Frontal cortex (tissue), 3 donors: ENCODE measurements at regions not wholly inside any gene's neighbourhood (a gene's known extent, or its start where the extent isn't known, plus 50 kb on each side); places are given as distances from the start of the nearest gene placed in this dataset.

Source experiments
- DNase-seq, 2 donors: peaks; one replicate each; pipeline ENCODE4 v3.0.0; 2012; ENCODE audit warnings: low spot score in 2 of 2
- FAIRE-seq: peaks from 2 replicates; lab custom pipeline; 2012; peaks lifted over from hg19 to GRCh38; lab: Jason Lieb, UNC
- donor health status: control.
- donor health status: control.
- donor health status: control.

DNA sequence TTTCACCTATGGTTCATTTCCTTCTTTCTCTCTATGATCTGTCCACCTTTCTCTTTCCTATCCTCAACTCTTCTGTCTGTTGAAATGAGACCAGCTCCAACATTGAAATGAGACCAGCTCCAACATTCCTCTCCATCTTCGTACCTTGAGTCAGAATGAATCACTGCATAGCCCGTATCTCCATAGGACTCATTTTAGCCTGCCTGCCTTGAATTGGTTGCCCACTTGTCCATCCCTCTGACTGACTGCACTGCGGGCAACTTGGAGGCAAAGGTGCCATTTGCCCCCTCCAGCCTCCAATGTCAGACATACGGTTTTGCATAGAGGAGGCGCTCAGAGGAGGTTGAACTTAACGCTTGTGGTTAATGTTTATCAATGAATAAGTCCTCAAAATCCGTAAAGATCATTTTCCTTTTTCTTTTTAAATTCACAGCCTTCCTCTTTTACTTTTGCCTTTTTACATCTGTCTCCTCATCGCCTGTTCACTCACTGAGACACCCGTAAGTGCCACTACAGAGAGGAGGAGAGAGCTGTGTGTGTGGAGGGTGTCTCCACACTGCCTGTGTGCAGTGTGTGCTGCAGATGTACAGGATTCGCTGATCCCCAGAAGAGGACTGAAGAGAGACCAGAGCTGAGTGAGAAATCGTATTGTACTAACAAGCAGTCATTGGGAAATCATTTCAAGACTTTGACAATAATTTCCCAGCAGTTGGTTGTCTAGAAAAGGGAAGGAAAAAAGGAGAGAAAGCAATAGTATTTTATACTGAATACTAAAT, 579.6 kb upstream of the MAP3K7 start:
- DNase-seq (no peak), FAIRE-seq (no peak)

DNA sequence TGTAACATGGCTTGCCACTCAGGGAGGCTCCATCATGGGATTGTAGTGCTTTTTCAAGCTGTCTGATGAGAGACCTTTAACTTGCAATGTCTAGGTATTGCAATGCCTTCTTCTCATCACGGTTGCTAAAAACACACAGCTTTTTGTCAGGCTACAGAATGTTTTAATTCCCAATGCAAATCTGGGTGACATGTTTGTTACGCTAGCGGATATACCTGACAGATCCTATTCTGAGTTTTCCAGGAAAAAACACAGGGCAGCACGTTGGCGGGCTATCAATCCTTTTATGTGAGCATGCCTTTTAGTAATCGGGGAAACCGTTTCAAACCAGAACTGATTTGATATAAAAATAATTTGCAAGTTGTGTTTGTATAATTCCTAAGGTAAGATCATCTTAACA, 577.2 kb upstream of the MAP3K7 start:
- FAIRE-seq: no peak
- DNase-seq: no peak

DNA sequence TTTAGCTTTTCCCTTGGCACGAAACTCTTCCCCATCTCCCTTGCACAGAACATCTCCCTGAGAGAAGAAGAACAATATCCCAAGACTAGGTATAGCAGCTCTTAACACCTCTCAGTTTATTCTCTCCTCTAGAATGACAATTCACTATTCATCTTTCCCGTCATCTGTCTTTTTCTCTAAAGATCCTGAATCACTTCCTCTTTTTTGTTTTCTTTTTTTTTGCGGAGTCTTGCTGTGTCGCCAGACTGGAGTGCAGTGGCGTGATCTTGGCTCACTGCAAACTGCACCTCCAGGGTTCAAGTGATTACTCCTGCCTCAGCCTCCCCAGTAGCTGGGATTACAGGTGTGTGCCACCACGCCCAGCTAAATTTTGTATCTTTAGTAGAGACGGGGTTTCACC, 574.4 kb upstream of the MAP3K7 start:
- FAIRE-seq: no peak

DNA sequence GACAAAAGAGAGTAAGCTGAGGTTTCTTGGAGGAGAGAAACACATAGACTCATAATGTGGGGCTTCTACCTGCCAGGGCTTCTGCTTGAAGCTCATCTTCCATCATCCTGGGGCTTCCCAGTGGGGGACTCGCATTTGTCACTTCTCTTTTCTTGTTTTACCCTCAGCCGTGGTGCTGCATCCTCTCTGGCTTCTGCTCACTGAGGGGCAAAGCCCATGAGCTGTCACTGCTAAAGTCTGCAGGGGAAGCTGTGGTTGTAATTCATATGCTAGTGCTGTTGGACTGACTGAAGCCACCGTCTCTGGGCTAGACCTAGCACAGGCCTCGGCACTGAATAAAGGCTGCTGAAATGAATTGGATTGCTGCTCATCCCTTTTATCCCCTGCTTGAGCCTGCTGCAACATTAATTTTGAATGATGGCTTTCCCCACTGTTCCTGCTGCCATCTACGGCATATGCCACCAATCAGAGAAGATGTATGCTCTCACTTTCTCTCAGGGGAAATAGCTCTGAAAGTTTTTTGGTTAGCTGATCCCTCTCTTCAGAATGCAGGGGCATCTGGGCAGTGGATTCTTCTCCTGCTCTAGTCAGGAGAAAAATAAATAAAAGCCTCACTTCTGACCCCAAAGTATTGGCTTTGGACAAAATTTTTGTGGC, 568.4 kb upstream of the MAP3K7 start:
- DNase-seq: no peak
- FAIRE-seq: no peak

More for the DNA sequence above, 574.4 kb upstream of the MAP3K7 start:
- no peak for DNase-seq

DNA sequence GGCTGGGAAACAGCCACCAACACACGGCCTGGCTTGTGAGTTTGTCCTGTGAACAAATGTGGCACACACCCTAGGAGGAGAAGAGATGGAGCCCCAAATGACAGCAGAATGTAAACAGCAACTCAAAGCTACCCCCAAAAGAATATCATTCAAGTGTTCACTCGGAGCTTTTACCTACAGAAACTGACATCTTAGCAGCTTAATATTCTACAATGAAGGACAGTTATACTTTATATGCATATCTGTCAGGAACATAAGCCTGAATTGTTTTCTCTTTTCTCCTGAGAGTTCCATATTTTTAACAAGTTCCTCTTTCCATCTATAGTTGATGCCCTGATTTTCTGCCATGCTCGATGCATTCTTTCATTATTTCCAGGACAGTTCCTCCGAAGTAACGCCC, 566.0 kb upstream of the MAP3K7 start:
- DNase-seq (no peak), FAIRE-seq (no peak)

DNA sequence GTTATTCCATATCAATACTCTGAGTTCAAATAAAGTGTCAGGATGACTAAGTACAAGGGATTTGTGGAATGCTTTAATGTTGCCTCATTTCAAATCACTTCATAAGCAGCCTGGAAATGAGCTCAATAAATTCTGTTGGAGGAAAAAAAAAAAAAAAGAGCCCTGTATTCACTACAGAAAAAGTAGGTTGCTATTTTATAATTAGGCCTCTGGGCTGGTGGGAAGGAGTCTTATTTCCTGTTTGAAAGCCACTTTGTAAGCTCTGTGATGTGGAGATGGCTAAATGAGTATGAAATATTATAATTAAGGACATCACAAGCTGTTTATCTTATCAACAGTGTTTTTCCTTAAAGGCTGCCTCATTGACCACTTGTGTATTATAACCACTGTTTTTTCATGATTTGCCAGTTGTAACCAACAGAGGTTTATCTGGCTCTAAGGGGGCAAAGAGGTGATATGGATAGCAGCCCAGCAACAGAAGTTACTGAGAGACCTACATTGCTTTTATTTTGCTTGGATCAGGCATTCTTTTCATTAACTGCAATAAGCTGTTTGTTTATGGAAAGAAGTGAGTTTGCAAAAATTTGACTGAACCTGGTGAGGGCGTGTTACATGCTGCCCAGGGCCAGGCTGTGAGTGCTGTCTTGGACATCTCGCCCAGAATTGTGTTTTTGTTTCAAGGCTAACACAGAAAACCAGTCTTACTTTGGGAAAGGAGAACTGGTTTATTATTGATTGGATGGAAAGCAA, 563.3 kb upstream of the MAP3K7 start:
- no peak for DNase-seq
- FAIRE-seq: no peak

DNA sequence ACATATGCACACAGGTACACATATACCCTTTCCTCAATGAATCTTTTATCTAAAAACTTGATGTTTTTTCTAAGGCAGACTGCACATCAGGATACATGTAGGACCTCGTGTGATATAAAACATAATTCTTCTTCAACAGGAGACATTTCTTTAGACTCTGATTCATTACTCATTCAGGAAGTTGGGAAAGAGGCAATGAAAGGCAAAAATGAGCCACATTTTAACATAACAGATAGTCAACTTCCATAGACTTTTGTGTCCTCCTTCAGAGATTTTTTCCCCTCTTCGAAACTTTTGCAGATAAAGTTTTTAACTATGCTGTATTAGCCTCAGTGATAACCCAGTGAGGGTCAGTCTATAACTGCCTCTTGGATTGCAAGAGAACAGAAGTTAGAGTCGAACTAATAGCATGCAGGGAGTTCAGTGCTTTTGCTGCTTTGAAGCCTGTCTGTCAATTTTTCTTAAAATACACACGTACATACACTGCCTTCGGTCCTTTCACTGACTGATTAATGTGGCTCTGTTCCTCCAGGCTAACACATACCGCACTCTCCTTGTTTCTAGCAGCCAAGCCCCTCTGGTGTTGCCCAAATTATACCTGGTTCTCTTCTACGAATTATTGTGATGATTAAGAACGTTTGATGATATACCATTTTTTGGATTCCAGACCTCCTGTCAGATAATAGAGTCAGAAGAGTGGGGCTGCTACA, 562.5 kb upstream of the MAP3K7 start:
- FAIRE-seq (no peak), DNase-seq (no peak)

DNA sequence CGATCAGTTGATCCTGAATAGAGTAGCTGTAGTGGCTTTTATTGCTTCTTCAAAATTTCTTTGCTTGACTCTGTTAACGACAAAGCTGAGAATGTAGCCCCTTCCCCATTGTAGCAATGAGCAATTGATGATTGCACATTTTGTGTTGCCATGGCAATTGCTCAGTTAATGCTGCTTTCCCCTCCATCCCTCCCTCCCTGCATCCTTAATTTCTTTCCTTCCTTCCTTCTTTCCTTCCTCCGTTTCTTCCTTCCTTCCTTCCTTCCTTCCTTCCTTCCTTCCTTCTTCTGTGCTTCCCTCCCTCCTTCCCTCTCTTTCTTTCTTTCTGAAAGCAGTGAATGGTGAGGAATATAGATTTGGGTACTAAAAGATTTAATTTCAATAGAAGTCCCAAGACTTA, 557.3 kb upstream of the MAP3K7 start:
- FAIRE-seq (no peak), DNase-seq (no peak)

DNA sequence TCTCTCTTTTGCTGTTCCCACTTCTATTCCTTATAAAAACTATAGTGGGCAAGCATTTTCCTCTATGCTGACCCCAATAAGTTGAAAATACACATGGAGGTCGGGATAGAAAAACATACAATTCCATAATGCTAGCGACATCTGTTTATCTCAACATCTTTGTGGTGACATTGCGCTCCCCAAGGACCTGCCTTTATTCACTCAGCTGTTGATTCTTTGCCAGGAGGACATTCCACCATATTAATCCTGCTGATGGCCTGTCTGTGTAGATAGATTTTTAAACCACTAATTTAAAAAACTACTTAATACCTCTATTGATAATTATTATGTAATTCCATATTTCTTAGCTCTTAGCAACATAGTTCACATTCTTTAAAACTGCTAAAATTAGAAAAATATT, 555.3 kb upstream of the MAP3K7 start:
- DNase-seq (no peak), FAIRE-seq (no peak)

DNA sequence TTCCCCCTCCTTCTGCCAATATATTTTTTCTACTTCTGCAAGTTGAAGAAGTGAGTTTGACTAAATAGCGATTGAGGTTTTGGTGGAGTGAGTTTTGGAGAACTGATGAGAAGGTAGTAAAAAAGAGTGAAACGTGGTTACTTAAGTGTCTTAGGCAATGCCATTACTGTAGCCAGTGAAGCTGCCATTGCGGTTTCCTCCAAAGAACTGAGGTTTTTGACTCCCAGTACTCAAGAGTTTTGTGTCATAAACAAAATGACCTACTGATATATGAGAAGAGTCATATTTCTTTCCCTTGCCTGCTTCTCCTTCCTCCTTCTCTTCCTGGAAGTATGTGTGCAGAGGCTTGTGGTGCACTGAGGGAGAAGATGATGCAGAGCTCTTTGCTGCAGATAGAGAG, 554.5 kb upstream of the MAP3K7 start:
- no peak for FAIRE-seq
- no peak for DNase-seq

DNA sequence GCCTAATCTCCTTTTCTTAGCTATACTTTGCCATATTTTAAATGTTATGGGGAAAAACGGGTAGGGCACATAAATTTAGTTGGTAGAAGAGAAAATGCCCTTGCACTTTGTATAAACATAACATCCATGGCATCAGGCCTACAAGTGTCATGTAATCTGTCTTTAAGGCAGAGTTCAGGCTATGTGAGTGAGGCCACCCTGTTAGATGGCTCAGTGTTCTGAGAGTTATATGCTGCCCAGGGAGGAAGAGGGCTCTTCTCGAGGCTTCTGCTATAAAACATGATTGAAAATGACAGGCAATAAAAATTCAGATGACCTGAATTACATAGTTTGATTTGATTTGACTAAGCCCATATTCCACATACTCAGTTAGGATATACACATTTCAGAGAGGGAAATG, 553.6 kb upstream of the MAP3K7 start:
- FAIRE-seq: no peak
- DNase-seq: no peak

DNA sequence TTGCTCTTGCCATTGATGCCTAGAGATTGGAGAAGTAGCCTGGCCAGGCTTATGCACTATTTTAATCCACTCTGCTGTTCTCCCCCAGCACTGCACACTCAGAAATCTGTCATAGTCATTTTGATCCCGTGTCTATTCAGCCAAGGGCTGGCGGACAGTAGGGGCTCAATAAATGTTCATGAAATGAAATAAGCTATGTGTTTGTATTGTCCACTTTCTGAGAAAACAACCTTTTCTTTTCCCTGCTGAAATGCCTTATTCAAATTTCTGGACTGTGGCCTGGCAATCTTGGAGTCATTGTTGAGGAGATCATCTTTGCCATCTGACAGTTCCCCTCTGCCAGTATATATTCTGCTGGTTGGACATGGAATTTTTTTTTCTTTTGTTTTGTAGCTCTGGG, 550.4 kb upstream of the MAP3K7 start:
- FAIRE-seq: no peak
- no peak for DNase-seq

DNA sequence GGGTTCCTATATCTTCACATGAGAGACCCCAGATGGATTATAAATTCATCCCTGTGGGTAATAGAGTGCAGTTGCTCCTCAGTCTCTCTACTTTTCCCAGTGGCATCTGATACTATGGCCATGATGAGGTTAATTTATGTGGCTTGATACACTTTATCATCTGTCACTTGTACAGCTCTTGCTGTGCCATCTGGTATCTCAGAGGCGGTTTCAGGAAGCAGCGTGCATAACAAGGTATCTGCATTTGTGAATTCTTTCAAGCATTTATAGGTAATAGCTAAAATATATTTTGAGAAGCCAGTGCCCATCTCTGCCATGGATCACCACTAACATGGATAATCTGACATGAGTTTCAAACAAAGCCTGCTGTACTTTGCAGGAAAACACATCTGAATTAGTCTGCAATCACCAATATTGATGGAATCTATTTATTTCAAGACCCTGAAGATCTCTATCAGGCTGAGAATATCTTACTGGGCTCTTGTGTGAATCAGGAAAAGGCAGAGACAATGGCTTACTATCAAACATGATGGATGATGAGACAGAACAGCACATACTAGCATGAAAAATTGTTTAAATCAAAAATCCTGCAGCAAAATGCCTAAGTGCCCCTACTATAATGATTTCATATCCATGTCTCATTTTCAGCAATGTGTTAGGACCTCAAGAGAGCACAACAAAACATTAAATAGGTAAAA, 548.7 kb upstream of the MAP3K7 start:
- FAIRE-seq (no peak), DNase-seq (no peak)

DNA sequence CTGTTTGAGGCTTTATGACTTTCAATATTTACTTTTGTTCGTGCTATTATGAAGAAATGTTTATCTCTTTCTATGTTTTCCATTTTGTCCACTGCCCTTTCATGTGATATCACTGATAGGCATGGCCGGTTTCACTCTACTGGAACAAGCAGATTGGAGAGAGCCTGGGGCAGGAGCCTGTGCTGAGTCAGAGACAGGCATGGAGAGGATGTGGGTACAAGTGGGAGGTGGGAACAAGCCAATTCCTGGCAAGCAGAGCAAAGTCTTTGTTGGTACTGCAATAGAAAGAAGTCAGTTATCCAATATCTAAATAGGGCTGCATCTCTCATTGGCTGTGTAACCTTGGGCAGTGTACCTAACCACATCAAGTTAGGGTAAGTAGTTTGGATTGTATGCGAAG, 545.6 kb upstream of the MAP3K7 start:
- FAIRE-seq: no peak

DNA sequence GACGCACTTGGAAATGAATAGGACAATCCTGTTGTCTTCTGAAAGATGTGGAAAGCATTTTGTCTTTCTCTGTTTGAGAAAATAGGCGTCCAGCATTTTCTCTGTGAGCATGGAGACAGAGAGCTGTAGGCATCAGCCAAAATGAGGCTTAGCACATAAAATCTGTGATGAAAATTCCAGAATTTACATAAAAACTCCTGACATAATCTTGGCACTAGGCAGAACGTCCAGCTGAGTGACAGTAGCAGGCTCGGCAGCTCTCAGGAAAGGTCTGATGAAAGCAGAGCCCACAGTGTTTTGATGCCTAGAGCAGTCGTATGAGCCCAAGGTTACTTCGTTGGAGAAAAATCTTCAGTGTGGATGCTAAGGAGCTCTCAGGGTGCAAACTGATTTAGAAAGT, 543.3 kb upstream of the MAP3K7 start:
- DNase-seq: no peak

More for the DNA sequence above, 545.6 kb upstream of the MAP3K7 start:
- no peak for DNase-seq

DNA sequence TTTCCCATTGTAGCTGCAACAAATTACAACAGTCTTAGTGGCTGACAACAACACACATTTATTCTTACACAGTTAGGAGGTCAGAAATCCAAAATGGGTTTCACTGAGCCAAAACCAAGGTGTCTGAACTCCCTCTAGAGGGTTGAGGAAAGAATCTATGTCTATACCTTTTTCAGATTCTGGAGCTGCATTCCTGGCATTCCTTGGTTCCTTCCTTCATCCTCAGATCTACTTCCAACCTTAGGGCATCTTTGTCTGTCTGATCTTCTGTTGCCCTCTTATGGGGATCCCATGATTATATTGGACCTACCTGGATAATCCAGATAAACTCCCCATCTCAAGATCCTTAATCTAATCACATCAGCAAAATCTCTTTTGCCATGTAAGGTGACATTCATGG, 540.9 kb upstream of the MAP3K7 start:
- FAIRE-seq: no peak

More for the DNA sequence above, 543.3 kb upstream of the MAP3K7 start:
- FAIRE-seq: no peak

DNA sequence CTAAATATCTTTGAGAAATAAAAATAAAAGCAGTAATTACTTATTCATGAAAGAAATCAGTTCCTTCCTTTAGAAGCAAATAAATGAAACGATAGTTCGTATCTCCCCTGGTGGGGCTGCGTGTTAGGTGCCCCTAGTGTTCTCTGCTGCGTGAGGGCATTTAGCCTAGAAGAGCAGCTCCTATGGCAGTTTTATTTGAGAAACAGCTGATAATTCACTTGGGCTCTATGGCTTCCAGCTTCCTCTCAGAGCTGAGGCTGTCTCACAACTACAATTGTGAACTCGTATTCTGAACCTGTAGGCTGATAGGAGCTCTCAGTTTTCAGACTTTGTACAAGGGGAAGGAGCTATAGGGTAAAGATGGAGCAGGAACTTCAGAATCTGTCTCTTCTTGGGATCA, 540.0 kb upstream of the MAP3K7 start:
- no peak for FAIRE-seq
- DNase-seq: no peak

More for the DNA sequence above, 540.9 kb upstream of the MAP3K7 start:
- no peak for DNase-seq

DNA sequence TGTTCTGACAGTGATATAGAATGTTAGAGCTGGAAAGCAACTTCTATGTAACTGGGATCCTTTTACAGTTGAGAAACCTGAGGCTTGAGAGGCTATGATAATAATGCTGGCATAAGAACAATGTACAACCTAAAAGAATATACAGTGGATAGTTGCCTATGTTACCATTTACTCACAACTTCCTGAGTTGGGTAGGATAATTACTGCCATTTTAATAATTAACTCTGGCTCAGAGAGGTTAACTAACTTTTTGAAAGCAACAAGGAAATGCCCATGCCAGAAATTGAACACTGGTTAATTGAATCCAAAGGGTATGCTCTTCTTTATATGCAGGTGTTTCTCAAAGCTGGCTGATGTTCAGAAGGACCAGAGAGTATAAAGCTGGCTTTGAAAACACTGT, 530.7 kb upstream of the MAP3K7 start:
- DNase-seq (no peak), FAIRE-seq (no peak)

DNA sequence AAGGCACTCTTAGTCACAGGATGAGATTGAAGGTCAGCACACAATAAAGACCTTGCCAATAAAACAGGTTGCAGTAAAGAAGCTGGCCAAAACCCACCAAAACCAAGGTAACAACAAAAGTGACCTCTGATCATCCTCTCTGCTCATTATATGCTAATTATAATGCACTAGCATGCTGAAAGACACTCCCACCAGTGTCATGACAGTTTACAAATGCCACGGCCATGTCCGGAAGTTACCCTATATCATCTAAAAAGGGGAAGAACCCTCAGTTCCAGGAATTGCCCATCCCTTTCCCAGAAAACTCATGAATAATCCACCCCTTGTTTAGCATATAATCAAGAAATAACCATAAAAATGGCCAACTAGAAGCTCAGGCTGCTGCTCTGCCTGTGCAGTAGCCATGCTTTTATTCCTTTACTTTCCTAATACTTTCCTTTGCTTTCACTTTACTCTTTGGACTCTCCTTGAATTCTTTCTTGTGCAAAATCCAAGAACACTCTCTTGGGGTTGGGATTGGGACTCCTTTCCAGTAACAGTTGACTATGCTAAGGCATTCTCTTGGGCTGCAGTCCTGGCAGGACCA, 527.3 kb upstream of the MAP3K7 start:
- DNase-seq: no peak
- FAIRE-seq: no peak
